GM23338 (cell line): ENCODE measurements at regions not wholly inside any gene's neighbourhood (a gene's known extent, or its start where the extent isn't known, plus 50 kb on each side); places are given as distances from the start of the nearest gene placed in this dataset.

Source experiments
- CREB1 ChIP-seq: fragments of 250-450 bp; sonication (Bioruptor Pico); IDR thresholded peaks from 2 replicates; pipeline ENCODE4 v1.5.0; 2020; ENCODE audit warnings: low read depth, mild to moderate bottlenecking, moderate library complexity
- EZH2 ChIP-seq: fragments of 200-600 bp; sonication (generic); IDR thresholded peaks from one replicate; pipeline ENCODE4 v1.8.0; 2017; ENCODE audit warnings: antibody characterized with exemption, mild to moderate bottlenecking, low read depth; ENCODE audit not compliant: unreplicated experiment
- EZH2phosphoT487 ChIP-seq: fragments of 200-600 bp; sonication (generic); IDR thresholded peaks from one replicate; pipeline ENCODE4 v1.8.1; 2018; ENCODE audit warnings: antibody characterized with exemption; ENCODE audit not compliant: unreplicated experiment
- JUNB ChIP-seq: IDR thresholded peaks from one replicate; pipeline ENCODE4 v1.6.1; 2016; ENCODE audit warnings: antibody characterized with exemption; ENCODE audit not compliant: unreplicated experiment
- NANOG ChIP-seq: IDR thresholded peaks from 2 replicates; pipeline ENCODE4 v1.6.1; 2016; ENCODE audit warnings: antibody characterized with exemption, borderline replicate concordance
- POLR2AphosphoS5 ChIP-seq: IDR thresholded peaks from 2 replicates; pipeline ENCODE4 v1.6.1; 2016; ENCODE audit warnings: antibody characterized with exemption, low read depth
- STAT1 ChIP-seq: IDR thresholded peaks from one replicate; pipeline ENCODE4 v1.6.1; 2016; ENCODE audit warnings: antibody characterized with exemption; ENCODE audit not compliant: unreplicated experiment
- ZNF114 ChIP-seq: fragments of 250-450 bp; sonication (Bioruptor Pico); IDR thresholded peaks from 2 replicates; pipeline ENCODE4 v1.5.0; 2020; ENCODE audit warnings: mild to moderate bottlenecking, moderate library complexity
- TF ChIP-seq, protein P1 (sequence below), 2 experiments: fragments of 200-600 bp in 1 of 2; sonication (generic) in 1 of 2; conservative IDR thresholded peaks; 2 replicates each; pipeline versions ENCODE4 v1.5.1 to v1.6.1; 2016 to 2017; ENCODE audit warnings: antibody characterized with exemption in 2 of 2, low read depth in 2 of 2, mild to moderate bottlenecking in 2 of 2, moderate library complexity in 1 of 2
- TF ChIP-seq, protein P2 (sequence below): IDR thresholded peaks from one replicate; pipeline ENCODE4 v1.6.1; 2018; ENCODE audit warnings: antibody characterized with exemption; ENCODE audit not compliant: unreplicated experiment
- TF ChIP-seq, protein P3 (sequence below): IDR thresholded peaks from 2 replicates; pipeline ENCODE4 v1.6.1; 2016; ENCODE audit warnings: antibody characterized with exemption
- TF ChIP-seq, protein P4 (sequence below): fragments of 250-450 bp; sonication (Bioruptor Pico); IDR thresholded peaks from 2 replicates; pipeline ENCODE4 v1.5.0; 2020; ENCODE audit warnings: mild to moderate bottlenecking, moderate library complexity

DNA sequence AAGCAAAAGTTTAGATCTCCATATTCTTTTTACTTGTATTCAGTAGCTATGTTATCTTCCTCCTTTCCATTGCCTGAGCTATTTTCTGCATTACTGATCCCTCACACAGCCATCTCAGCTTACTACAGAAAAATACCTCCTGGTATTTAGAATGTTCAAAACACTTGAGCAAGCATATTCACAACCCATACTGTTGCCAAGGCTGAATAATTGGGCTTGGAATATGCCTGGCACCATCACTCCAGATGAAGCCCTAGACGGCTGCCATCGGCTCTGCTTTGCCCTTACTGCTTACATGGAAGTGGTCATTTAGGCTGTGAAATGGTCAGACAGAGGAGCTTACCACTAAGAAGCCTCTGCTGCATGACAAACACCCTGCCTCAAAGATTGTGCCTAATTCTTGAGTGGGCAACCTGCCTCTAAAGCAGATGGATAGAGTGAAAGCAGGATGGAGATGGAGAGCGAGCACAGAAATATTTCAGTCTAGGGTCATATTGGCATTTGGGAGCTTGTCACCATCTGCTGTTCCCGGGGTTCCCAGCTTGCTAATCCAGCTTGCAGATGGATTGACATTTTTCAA, 92.5 kb upstream of the TAS2R1 start:
- TF ChIP-seq, protein P1, sequence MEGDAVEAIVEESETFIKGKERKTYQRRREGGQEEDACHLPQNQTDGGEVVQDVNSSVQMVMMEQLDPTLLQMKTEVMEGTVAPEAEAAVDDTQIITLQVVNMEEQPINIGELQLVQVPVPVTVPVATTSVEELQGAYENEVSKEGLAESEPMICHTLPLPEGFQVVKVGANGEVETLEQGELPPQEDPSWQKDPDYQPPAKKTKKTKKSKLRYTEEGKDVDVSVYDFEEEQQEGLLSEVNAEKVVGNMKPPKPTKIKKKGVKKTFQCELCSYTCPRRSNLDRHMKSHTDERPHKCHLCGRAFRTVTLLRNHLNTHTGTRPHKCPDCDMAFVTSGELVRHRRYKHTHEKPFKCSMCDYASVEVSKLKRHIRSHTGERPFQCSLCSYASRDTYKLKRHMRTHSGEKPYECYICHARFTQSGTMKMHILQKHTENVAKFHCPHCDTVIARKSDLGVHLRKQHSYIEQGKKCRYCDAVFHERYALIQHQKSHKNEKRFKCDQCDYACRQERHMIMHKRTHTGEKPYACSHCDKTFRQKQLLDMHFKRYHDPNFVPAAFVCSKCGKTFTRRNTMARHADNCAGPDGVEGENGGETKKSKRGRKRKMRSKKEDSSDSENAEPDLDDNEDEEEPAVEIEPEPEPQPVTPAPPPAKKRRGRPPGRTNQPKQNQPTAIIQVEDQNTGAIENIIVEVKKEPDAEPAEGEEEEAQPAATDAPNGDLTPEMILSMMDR (conservative IDR thresholded peaks at IDR 0.05; ENCODE audit: low read depth in 2 of 2): no peak
- TF ChIP-seq POLR2AphosphoS5 (no peak), JUNB (no peak), EZH2 (no peak), EZH2phosphoT487 (no peak), ZNF114 (CRISPR knock-in tag) (no peak), CREB1 (no peak), STAT1 (no peak), NANOG (no peak)
- TF ChIP-seq, protein P2, sequence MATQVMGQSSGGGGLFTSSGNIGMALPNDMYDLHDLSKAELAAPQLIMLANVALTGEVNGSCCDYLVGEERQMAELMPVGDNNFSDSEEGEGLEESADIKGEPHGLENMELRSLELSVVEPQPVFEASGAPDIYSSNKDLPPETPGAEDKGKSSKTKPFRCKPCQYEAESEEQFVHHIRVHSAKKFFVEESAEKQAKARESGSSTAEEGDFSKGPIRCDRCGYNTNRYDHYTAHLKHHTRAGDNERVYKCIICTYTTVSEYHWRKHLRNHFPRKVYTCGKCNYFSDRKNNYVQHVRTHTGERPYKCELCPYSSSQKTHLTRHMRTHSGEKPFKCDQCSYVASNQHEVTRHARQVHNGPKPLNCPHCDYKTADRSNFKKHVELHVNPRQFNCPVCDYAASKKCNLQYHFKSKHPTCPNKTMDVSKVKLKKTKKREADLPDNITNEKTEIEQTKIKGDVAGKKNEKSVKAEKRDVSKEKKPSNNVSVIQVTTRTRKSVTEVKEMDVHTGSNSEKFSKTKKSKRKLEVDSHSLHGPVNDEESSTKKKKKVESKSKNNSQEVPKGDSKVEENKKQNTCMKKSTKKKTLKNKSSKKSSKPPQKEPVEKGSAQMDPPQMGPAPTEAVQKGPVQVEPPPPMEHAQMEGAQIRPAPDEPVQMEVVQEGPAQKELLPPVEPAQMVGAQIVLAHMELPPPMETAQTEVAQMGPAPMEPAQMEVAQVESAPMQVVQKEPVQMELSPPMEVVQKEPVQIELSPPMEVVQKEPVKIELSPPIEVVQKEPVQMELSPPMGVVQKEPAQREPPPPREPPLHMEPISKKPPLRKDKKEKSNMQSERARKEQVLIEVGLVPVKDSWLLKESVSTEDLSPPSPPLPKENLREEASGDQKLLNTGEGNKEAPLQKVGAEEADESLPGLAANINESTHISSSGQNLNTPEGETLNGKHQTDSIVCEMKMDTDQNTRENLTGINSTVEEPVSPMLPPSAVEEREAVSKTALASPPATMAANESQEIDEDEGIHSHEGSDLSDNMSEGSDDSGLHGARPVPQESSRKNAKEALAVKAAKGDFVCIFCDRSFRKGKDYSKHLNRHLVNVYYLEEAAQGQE: no peak
- TF ChIP-seq, protein P3, sequence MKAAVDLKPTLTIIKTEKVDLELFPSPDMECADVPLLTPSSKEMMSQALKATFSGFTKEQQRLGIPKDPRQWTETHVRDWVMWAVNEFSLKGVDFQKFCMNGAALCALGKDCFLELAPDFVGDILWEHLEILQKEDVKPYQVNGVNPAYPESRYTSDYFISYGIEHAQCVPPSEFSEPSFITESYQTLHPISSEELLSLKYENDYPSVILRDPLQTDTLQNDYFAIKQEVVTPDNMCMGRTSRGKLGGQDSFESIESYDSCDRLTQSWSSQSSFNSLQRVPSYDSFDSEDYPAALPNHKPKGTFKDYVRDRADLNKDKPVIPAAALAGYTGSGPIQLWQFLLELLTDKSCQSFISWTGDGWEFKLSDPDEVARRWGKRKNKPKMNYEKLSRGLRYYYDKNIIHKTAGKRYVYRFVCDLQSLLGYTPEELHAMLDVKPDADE: no peak
- TF ChIP-seq, protein P4, sequence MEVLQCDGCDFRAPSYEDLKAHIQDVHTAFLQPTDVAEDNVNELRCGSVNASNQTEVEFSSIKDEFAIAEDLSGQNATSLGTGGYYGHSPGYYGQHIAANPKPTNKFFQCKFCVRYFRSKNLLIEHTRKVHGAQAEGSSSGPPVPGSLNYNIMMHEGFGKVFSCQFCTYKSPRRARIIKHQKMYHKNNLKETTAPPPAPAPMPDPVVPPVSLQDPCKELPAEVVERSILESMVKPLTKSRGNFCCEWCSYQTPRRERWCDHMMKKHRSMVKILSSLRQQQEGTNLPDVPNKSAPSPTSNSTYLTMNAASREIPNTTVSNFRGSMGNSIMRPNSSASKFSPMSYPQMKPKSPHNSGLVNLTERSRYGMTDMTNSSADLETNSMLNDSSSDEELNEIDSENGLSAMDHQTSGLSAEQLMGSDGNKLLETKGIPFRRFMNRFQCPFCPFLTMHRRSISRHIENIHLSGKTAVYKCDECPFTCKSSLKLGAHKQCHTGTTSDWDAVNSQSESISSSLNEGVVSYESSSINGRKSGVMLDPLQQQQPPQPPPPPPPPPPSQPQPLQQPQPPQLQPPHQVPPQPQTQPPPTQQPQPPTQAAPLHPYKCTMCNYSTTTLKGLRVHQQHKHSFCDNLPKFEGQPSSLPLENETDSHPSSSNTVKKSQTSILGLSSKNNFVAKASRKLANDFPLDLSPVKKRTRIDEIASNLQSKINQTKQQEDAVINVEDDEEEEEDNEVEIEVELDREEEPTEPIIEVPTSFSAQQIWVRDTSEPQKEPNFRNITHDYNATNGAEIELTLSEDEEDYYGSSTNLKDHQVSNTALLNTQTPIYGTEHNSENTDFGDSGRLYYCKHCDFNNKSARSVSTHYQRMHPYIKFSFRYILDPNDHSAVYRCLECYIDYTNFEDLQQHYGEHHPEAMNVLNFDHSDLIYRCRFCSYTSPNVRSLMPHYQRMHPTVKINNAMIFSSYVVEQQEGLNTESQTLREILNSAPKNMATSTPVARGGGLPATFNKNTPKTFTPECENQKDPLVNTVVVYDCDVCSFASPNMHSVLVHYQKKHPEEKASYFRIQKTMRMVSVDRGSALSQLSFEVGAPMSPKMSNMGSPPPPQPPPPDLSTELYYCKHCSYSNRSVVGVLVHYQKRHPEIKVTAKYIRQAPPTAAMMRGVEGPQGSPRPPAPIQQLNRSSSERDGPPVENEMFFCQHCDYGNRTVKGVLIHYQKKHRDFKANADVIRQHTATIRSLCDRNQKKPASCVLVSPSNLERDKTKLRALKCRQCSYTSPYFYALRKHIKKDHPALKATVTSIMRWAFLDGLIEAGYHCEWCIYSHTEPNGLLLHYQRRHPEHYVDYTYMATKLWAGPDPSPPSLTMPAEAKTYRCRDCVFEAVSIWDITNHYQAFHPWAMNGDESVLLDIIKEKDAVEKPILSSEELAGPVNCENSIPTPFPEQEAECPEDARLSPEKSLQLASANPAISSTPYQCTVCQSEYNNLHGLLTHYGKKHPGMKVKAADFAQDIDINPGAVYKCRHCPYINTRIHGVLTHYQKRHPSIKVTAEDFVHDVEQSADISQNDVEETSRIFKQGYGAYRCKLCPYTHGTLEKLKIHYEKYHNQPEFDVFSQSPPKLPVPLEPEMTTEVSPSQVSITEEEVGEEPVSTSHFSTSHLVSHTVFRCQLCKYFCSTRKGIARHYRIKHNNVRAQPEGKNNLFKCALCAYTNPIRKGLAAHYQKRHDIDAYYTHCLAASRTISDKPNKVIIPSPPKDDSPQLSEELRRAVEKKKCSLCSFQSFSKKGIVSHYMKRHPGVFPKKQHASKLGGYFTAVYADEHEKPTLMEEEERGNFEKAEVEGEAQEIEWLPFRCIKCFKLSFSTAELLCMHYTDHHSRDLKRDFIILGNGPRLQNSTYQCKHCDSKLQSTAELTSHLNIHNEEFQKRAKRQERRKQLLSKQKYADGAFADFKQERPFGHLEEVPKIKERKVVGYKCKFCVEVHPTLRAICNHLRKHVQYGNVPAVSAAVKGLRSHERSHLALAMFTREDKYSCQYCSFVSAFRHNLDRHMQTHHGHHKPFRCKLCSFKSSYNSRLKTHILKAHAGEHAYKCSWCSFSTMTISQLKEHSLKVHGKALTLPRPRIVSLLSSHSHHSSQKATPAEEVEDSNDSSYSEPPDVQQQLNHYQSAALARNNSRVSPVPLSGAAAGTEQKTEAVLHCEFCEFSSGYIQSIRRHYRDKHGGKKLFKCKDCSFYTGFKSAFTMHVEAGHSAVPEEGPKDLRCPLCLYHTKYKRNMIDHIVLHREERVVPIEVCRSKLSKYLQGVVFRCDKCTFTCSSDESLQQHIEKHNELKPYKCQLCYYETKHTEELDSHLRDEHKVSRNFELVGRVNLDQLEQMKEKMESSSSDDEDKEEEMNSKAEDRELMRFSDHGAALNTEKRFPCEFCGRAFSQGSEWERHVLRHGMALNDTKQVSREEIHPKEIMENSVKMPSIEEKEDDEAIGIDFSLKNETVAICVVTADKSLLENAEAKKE (CRISPR knock-in tag): no peak
